ENCODE measurements at regions not wholly inside any gene's neighbourhood (a gene's known extent, or its start where the extent isn't known, plus 50 kb on each side); places are given as distances from the start of the nearest gene placed in this dataset.
A peak's percentile ranks its signal among the peaks of the same experiment; 100 is the strongest.
"Not testable (repeated sequence)": the region's sequence is repeated elsewhere in the genome, so short reads cannot be mapped to it uniquely, and the experiment has no call there.

- no peak for DNase-seq
Measured at GRCh38 chr7:81167934-81168333, 249.1 kb upstream of the SEMA3C start.

- peak; percentile 16 to 24 for DNase-seq
Measured at GRCh38 chr7:81165070-81165469, 246.2 kb upstream of the SEMA3C start.

- no peak for DNase-seq
Measured at GRCh38 chr7:81162771-81163525, 244.1 kb upstream of the SEMA3C start.

- DNase-seq: no peak
Measured at GRCh38 chr7:81162234-81162633, 243.4 kb upstream of the SEMA3C start.

- DNase-seq: peak in 1 of 2 experiments; percentile 13
Measured at GRCh38 chr7:81161451-81162075, 242.7 kb upstream of the SEMA3C start.

- DNase-seq: peak in 1 of 2 experiments; percentile 18
Measured at GRCh38 chr7:81159402-81159801, 240.6 kb upstream of the SEMA3C start.

GRCh38 chr7:81158189-81158588, 239.3 kb upstream of the SEMA3C start:
- peak; percentile 22 to 25 for DNase-seq

GRCh38 chr7:81155654-81156373, 237.0 kb upstream of the SEMA3C start:
- DNase-seq: peak; percentile 64 to 79

GRCh38 chr7:81154565-81154964, 235.7 kb upstream of the SEMA3C start:
- DNase-seq: no peak

- DNase-seq: not testable (repeated sequence)
Measured at GRCh38 chr7:81152925-81153324, 234.1 kb upstream of the SEMA3C start.

- DNase-seq: peak in 1 of 2 experiments; percentile 47
Measured at GRCh38 chr7:81150951-81151361, 232.1 kb upstream of the SEMA3C start.

- no peak for DNase-seq
Measured at GRCh38 chr7:81143856-81144255, 225.0 kb upstream of the SEMA3C start.

- not testable (repeated sequence) for DNase-seq
Measured at GRCh38 chr7:81141257-81142205, 222.7 kb upstream of the SEMA3C start.

GRCh38 chr7:81140775-81141174, 221.9 kb upstream of the SEMA3C start:
- no peak for DNase-seq

- DNase-seq: no peak
Measured at GRCh38 chr7:81140252-81140651, 221.4 kb upstream of the SEMA3C start.

GRCh38 chr7:81138870-81139269, 220.0 kb upstream of the SEMA3C start:
- no peak for DNase-seq

GRCh38 chr7:81135324-81135723, 216.5 kb upstream of the SEMA3C start:
- DNase-seq: no peak

- DNase-seq: no peak
Measured at GRCh38 chr7:81128011-81128410, 209.2 kb upstream of the SEMA3C start.

- DNase-seq: no peak
Measured at GRCh38 chr7:81120803-81121202, 202.0 kb upstream of the SEMA3C start.

- DNase-seq: no peak
Measured at GRCh38 chr7:81120111-81120510, 201.3 kb upstream of the SEMA3C start.

GRCh38 chr7:81114633-81115032, 195.8 kb upstream of the SEMA3C start:
- no peak for DNase-seq

GRCh38 chr7:81112731-81113130, 193.9 kb upstream of the SEMA3C start:
- no peak for DNase-seq
